COLO668 (cell line): ENCODE measurements at regions not wholly inside any gene's neighbourhood (a gene's known extent, or its start where the extent isn't known, plus 50 kb on each side); places are given as distances from the start of the nearest gene placed in this dataset.
A peak's percentile ranks its signal among the peaks of the same experiment; 100 is the strongest.
"Not testable (repeated sequence)": the region's sequence is repeated elsewhere in the genome, so short reads cannot be mapped to it uniquely, and the experiment has no call there.

Experiments
- DNase-seq: peaks from one replicate; lab custom pipeline; 2025; ENCODE audit not compliant: unreplicated experiment; lab: John Stamatoyannopoulos, UW

- no peak for DNase-seq
Measured at GRCh38 chr1:219434285-219434922, 178.5 kb downstream of the ZC3H11B start.

GRCh38 chr1:219433496-219434131, 179.3 kb downstream of the ZC3H11B start:
- DNase-seq: no peak

- DNase-seq: no peak
Measured at GRCh38 chr1:219433001-219433400, 179.9 kb downstream of the ZC3H11B start.

GRCh38 chr1:219432191-219432606, 180.7 kb downstream of the ZC3H11B start:
- no peak for DNase-seq

GRCh38 chr1:219430419-219430818, 182.5 kb downstream of the ZC3H11B start:
- no peak for DNase-seq

GRCh38 chr1:219428651-219429050, 184.3 kb downstream of the ZC3H11B start:
- DNase-seq: no peak

GRCh38 chr1:219427989-219428388, 184.9 kb downstream of the ZC3H11B start:
- no peak for DNase-seq

GRCh38 chr1:219427403-219427802, 185.5 kb downstream of the ZC3H11B start:
- DNase-seq: no peak

GRCh38 chr1:219422811-219423598, 189.9 kb downstream of the ZC3H11B start:
- DNase-seq: no peak

GRCh38 chr1:219420913-219421312, 192.0 kb downstream of the ZC3H11B start:
- DNase-seq: no peak

GRCh38 chr1:219419860-219420259, 193.0 kb downstream of the ZC3H11B start:
- DNase-seq: no peak

GRCh38 chr1:219419065-219419464, 193.8 kb downstream of the ZC3H11B start:
- DNase-seq: no peak

GRCh38 chr1:219417610-219418009, 195.3 kb downstream of the ZC3H11B start:
- DNase-seq: no peak

- peak; percentile 68 for DNase-seq
Measured at GRCh38 chr1:219416598-219417238, 196.2 kb downstream of the ZC3H11B start.

GRCh38 chr1:219415915-219416314, 197.0 kb downstream of the ZC3H11B start:
- DNase-seq: no peak

- DNase-seq: no peak
Measured at GRCh38 chr1:219415433-219415832, 197.5 kb downstream of the ZC3H11B start.

GRCh38 chr1:219414250-219414649, 198.7 kb downstream of the ZC3H11B start:
- no peak for DNase-seq

- DNase-seq: no peak
Measured at GRCh38 chr1:219413536-219413935, 199.4 kb downstream of the ZC3H11B start.

- no peak for DNase-seq
Measured at GRCh38 chr1:219412772-219413171, 200.1 kb downstream of the ZC3H11B start.

GRCh38 chr1:219410721-219411120, 202.2 kb downstream of the ZC3H11B start:
- not testable (repeated sequence) for DNase-seq

- no peak for DNase-seq
Measured at GRCh38 chr1:219405531-219406331, 207.2 kb downstream of the ZC3H11B start.
